Omental fat pad (tissue), 3 donors: ENCODE measurements at regions not wholly inside any gene's neighbourhood (a gene's known extent, or its start where the extent isn't known, plus 50 kb on each side); places are given as distances from the start of the nearest gene placed in this dataset.

Source experiments
- ATAC-seq: fragments of 150-250 bp; one replicate; pipeline ENCODE4 v1.9.1; 2016; ENCODE audit warnings: mild to moderate bottlenecking, moderate library complexity; ENCODE audit not compliant: low FRiP score
- DNase-seq: peaks from one replicate; pipeline ENCODE4 v3.0.0-alpha.2; 2019; ENCODE audit warnings: low spot score
- TF ChIP-seq, protein P1 (sequence below), 3 donors: fragments of 450-650 bp; IDR thresholded peaks; one replicate each; pipeline ENCODE4 v1.5.1; 2016 to 2017; ENCODE audit warnings: antibody characterized with exemption in 3 of 3, mild to moderate bottlenecking in 3 of 3, moderate library complexity in 2 of 3

DNA sequence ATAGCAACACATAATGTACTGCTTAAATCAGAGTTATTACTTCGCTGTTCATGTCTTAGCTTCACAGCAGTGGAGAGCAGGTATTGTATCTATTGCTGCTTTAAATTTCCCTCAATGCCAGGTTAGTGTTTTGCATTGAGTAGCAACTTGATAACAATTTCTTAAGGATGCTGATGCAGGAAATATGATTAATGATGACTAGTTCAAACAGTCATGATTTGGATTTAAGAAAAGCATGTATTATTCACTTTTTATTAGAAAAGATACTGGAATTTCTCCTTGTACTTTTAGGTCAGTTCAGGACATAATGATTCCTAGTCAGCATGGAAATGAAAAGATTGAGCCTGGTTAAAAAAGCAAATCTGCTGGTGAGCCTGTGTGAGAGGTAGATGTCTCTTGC is 67.2 kb upstream of the ARHGAP29 start:
- ATAC-seq (no peak), DNase-seq (no peak)
- TF ChIP-seq, protein P1, sequence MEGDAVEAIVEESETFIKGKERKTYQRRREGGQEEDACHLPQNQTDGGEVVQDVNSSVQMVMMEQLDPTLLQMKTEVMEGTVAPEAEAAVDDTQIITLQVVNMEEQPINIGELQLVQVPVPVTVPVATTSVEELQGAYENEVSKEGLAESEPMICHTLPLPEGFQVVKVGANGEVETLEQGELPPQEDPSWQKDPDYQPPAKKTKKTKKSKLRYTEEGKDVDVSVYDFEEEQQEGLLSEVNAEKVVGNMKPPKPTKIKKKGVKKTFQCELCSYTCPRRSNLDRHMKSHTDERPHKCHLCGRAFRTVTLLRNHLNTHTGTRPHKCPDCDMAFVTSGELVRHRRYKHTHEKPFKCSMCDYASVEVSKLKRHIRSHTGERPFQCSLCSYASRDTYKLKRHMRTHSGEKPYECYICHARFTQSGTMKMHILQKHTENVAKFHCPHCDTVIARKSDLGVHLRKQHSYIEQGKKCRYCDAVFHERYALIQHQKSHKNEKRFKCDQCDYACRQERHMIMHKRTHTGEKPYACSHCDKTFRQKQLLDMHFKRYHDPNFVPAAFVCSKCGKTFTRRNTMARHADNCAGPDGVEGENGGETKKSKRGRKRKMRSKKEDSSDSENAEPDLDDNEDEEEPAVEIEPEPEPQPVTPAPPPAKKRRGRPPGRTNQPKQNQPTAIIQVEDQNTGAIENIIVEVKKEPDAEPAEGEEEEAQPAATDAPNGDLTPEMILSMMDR (IDR thresholded peaks at IDR 0.05), result no peak

- DNase-seq (no peak), ATAC-seq (no peak)
- TF ChIP-seq, protein P1 (IDR thresholded peaks at IDR 0.05), result no peak
These were observed 65.6 kb upstream of the ARHGAP29 start for GRCh38 chr1:94303005-94303404.

DNA sequence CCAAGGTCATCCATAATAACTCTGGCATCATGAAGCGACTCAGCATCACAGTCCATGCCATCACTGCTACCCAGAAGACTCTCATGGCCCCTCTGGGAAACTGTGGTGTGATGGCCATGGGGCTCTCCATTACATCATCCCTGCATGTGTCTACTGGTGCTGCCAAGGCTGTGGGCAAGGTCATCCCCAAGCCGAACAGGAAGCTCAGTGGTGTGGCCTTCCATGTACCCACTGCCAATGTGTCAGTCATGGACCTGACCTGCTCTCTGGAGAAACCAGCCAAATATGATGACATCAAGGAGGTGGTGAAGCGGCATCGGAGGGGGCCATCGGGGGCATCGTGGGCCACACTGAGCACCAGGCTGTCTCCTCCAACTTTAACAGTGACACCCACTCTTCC is 65.1 kb upstream of the ARHGAP29 start:
- TF ChIP-seq, protein P1 (IDR thresholded peaks at IDR 0.05), result no peak
- ATAC-seq (no peak), DNase-seq (no peak)

GRCh38 chr1:94301186-94301585 is 63.8 kb upstream of the ARHGAP29 start:
- DNase-seq, result no peak
- TF ChIP-seq, protein P1 (IDR thresholded peaks at IDR 0.05), result no peak
- ATAC-seq, result no peak

- no peak for DNase-seq
- no peak for ATAC-seq
These were observed 63.3 kb upstream of the ARHGAP29 start for GRCh38 chr1:94300731-94301130.

GRCh38 chr1:94299627-94300553 is 62.5 kb upstream of the ARHGAP29 start:
- peak; percentile 58 for ATAC-seq
- TF ChIP-seq, protein P1 (IDR thresholded peaks at IDR 0.05), result no peak
- no peak for DNase-seq

More at GRCh38 chr1:94300731-94301130, 63.3 kb upstream of the ARHGAP29 start:
- TF ChIP-seq, protein P1 (IDR thresholded peaks at IDR 0.05), result no peak

- TF ChIP-seq, protein P1 (IDR thresholded peaks at IDR 0.05), result no peak
- DNase-seq (no peak), ATAC-seq (peak; percentile 64)
These were observed 61.5 kb upstream of the ARHGAP29 start for GRCh38 chr1:94298861-94299260.
